ENCODE measurements at regions not wholly inside any gene's neighbourhood (a gene's known extent, or its start where the extent isn't known, plus 50 kb on each side); places are given as distances from the start of the nearest gene placed in this dataset.

DNA sequence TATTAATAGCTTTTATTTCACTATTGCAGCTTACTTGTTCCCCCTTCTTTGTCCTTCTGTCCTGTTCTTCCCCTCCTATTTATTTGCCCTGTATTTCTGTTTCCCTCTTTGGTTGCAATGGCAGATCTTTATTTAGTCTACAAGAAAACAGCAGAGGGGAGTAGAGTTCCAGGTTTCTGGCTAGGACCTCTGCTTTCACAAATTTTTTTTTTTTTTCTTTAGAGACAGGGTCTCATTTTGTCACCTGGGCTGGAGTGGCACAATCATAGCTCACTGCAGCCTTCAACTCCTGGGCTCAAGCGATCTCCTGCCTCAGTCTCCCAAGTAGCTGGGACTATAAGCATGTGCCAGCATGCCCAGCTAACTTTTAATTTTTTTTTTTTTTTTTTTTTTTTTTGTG is 188.1 kb upstream of the SPRED2 start:
- TF ChIP-seq, protein P1, sequence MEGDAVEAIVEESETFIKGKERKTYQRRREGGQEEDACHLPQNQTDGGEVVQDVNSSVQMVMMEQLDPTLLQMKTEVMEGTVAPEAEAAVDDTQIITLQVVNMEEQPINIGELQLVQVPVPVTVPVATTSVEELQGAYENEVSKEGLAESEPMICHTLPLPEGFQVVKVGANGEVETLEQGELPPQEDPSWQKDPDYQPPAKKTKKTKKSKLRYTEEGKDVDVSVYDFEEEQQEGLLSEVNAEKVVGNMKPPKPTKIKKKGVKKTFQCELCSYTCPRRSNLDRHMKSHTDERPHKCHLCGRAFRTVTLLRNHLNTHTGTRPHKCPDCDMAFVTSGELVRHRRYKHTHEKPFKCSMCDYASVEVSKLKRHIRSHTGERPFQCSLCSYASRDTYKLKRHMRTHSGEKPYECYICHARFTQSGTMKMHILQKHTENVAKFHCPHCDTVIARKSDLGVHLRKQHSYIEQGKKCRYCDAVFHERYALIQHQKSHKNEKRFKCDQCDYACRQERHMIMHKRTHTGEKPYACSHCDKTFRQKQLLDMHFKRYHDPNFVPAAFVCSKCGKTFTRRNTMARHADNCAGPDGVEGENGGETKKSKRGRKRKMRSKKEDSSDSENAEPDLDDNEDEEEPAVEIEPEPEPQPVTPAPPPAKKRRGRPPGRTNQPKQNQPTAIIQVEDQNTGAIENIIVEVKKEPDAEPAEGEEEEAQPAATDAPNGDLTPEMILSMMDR (IDR thresholded peaks at IDR 0.05; ENCODE audit: borderline replicate concordance, extremely low read depth, low read length, poor library complexity, severe bottlenecking): no peak
- TF ChIP-seq EZH2 (IDR thresholded peaks at IDR 0.05; ENCODE audit: borderline replicate concordance, low read depth, low read length, severe bottlenecking): no peak
